ENCODE measurements at regions not wholly inside any gene's neighbourhood (a gene's known extent, or its start where the extent isn't known, plus 50 kb on each side); places are given as distances from the start of the nearest gene placed in this dataset.
"Not testable (repeated sequence)": the region's sequence is repeated elsewhere in the genome, so short reads cannot be mapped to it uniquely, and the experiment has no call there.

GRCh38 chr7:138169441-138169851 lies 93.2 kb downstream of the AKR1D1 start:
- DNase-seq: no peak

- DNase-seq: no peak
These were observed 94.0 kb downstream of the AKR1D1 start for GRCh38 chr7:138170298-138170697.

- DNase-seq: no peak
These were observed 94.9 kb downstream of the AKR1D1 start for GRCh38 chr7:138170959-138171703.

- DNase-seq: no peak
These were observed 97.3 kb downstream of the AKR1D1 start for GRCh38 chr7:138173548-138173947.

GRCh38 chr7:138176060-138176459 lies 99.8 kb downstream of the AKR1D1 start:
- DNase-seq: no peak

GRCh38 chr7:138184191-138184590 lies 107.9 kb downstream of the AKR1D1 start:
- DNase-seq: no peak

- DNase-seq: no peak
These were observed 109.1 kb downstream of the AKR1D1 start for GRCh38 chr7:138185132-138185908.

- no peak for DNase-seq
These were observed 110.7 kb downstream of the AKR1D1 start for GRCh38 chr7:138186951-138187351.

GRCh38 chr7:138188290-138188858 lies 112.1 kb downstream of the AKR1D1 start:
- DNase-seq: no peak

GRCh38 chr7:138194567-138194966 lies 118.3 kb downstream of the AKR1D1 start:
- no peak for DNase-seq

- DNase-seq: no peak
These were observed 118.9 kb downstream of the AKR1D1 start for GRCh38 chr7:138195151-138195571.

- DNase-seq: peak; percentile 63
These were observed 120.3 kb downstream of the AKR1D1 start for GRCh38 chr7:138196503-138196946.

- DNase-seq: no peak
These were observed 121.0 kb downstream of the AKR1D1 start for GRCh38 chr7:138196971-138197896.

- no peak for DNase-seq
These were observed 128.2 kb downstream of the AKR1D1 start for GRCh38 chr7:138204285-138204981.

GRCh38 chr7:138204982-138205298 lies 128.7 kb downstream of the AKR1D1 start:
- DNase-seq: no peak

GRCh38 chr7:138205614-138206150 lies 129.4 kb downstream of the AKR1D1 start:
- DNase-seq: no peak

- no peak for DNase-seq
These were observed 131.3 kb downstream of the AKR1D1 start for GRCh38 chr7:138207555-138207971.

GRCh38 chr7:138208142-138208570 lies 131.9 kb downstream of the AKR1D1 start:
- DNase-seq: no peak

GRCh38 chr7:138208864-138209263 lies 132.6 kb downstream of the AKR1D1 start:
- no peak for DNase-seq

GRCh38 chr7:138212314-138212713 lies 136.1 kb downstream of the AKR1D1 start:
- DNase-seq: no peak

- no peak for DNase-seq
These were observed 138.7 kb downstream of the AKR1D1 start for GRCh38 chr7:138214926-138215325.

GRCh38 chr7:138220321-138220720 lies 144.1 kb downstream of the AKR1D1 start:
- not testable (repeated sequence) for DNase-seq

Measured in hematopoietic multipotent progenitor cell treated with erythropoietin and hydrocortisone succinate and interleukin-3 and kit ligand, for 8 days (in vitro differentiated cells).